Adrenal gland (tissue), 9 donors: ENCODE measurements at regions not wholly inside any gene's neighbourhood (a gene's known extent, or its start where the extent isn't known, plus 50 kb on each side); places are given as distances from the start of the nearest gene placed in this dataset.

Experiments
- DNase-seq, 7 donors: peaks; one replicate each; pipeline ENCODE4 v3.0.0-alpha.2; 2019 to 2020
- H3K27ac ChIP-seq, 5 donors: fragments of 200-600 bp; sonication (generic) in 4 of 5; 1 replicate in 3 of 5; 2 replicates in 2 of 5; pipeline versions ENCODE4 v1.5.1 to v1.8.0; 2016 to 2020; ENCODE audit warnings: mild to moderate bottlenecking in 1 of 5
- H3K27me3 ChIP-seq: fragments of 200-600 bp; 2 replicates; pipeline ENCODE4 v1.8.0; 2021
- H3K36me3 ChIP-seq, 2 donors: fragments of 200-600 bp; replicated peaks in 1 of 2; 1 replicate in 1 of 2; 2 replicates in 1 of 2; pipeline versions ENCODE4 v1.5.1 to v1.8.0; 2018 to 2022
- H3K4me1 ChIP-seq, 2 donors: fragments of 200-600 bp; replicated peaks in 1 of 2; 1 replicate in 1 of 2; 2 replicates in 1 of 2; pipeline versions ENCODE4 v1.5.1 to v1.8.0; 2018 to 2021
- H3K4me3 ChIP-seq, 4 donors: fragments of 200-600 bp; sonication (generic) in 3 of 4; one replicate each; pipeline ENCODE4 v1.5.1; 2016 to 2018
- H3K9me3 ChIP-seq, 3 donors: fragments of 200-600 bp; sonication (generic) in 1 of 3; replicated peaks in 1 of 3; 1 replicate in 2 of 3; 2 replicates in 1 of 3; pipeline versions ENCODE4 v1.5.1 to v1.8.0; 2016 to 2021
- POLR2A ChIP-seq, 2 donors: fragments of 450-650 bp; IDR thresholded peaks; one replicate each; pipeline ENCODE4 v1.6.1; 2017; ENCODE audit warnings: antibody characterized with exemption in 2 of 2, mild to moderate bottlenecking in 2 of 2, moderate library complexity in 1 of 2
- WGBS, 4 donors: extraction: QIAGEN DNeasy Blood & Tissue Kit in 2 of 4; methylation state at CpG; one replicate each; pipeline versions ENCODE4 v1.1.5 to v1.1.7; 2013 to 2017; 5-methylcytosine and 5-hydroxymethylcytosine counted together
- intact Hi-C, 2 donors: fragments of 100-400 bp; cut with DNase I; formaldehyde crosslinking; loops; one replicate each; pipeline versions ENCODE4 v1.14.1 to v1.15.0; 2022 to 2023
- TF ChIP-seq, protein P1 (sequence below), 6 experiments: fragments of 450-650 bp in 4 of 6; fragments of 200-600 bp in 2 of 6; sonication (generic) in 1 of 6; IDR thresholded peaks; 1 replicate in 5 of 6; 2 replicates in 1 of 6; pipeline versions ENCODE4 v1.5.1 to v1.8.0; 2016 to 2021; ENCODE audit warnings: antibody characterized with exemption in 6 of 6, mild to moderate bottlenecking in 2 of 6, moderate library complexity in 1 of 6
- donor health status: healthy with polysubstance abuse.
- donor health status: Bipolar disorder and iron deficiency.
- donor health status: DM: yes; HTN: yes; CAD: no.
- donor health status: DM: no; HTN: no; CAD: no.
- donor health status: DM: no; HTN: no; CAD: no.

DNA sequence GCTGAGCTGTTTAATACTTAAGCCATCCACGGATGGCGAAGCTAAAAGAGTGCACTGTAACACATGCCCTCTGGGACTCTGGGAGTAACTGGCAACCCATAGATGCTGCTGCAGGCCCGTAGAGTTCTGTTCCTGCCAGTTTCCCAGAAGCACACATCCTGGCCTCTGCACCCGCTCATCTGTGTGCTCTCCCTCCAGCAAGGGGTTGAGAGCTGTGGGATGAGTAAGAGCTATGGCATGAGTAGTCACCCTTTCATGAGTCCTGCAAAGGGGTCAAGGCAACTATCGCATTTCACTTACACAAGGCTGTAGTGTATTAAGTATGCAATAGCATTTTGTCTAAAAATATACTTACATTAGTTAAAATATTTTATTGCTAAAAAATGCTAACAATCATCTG is 1341.8 kb upstream of the NXPH2 start:
- peak in 2 of 7 donors; percentile 1 to 18 for DNase-seq
- intact Hi-C loops: no loop called here
- H3K9me3 ChIP-seq: no peaks in the 10 kb centered on the region
- H3K27ac ChIP-seq: no peak overlapping the region
- H3K4me1 ChIP-seq: no peaks in the 10 kb centered on the region
- H3K36me3 ChIP-seq: no peaks in the 10 kb centered on the region
- TF ChIP-seq POLR2A (IDR thresholded peaks at IDR 0.05): no peak
- TF ChIP-seq, protein P1, sequence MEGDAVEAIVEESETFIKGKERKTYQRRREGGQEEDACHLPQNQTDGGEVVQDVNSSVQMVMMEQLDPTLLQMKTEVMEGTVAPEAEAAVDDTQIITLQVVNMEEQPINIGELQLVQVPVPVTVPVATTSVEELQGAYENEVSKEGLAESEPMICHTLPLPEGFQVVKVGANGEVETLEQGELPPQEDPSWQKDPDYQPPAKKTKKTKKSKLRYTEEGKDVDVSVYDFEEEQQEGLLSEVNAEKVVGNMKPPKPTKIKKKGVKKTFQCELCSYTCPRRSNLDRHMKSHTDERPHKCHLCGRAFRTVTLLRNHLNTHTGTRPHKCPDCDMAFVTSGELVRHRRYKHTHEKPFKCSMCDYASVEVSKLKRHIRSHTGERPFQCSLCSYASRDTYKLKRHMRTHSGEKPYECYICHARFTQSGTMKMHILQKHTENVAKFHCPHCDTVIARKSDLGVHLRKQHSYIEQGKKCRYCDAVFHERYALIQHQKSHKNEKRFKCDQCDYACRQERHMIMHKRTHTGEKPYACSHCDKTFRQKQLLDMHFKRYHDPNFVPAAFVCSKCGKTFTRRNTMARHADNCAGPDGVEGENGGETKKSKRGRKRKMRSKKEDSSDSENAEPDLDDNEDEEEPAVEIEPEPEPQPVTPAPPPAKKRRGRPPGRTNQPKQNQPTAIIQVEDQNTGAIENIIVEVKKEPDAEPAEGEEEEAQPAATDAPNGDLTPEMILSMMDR (IDR thresholded peaks at IDR 0.05): no peak
- 67 to 70% (median 67%) methylated on average over 5 of the region's 5 CpGs for WGBS, 4 donors
- no peak overlapping the region for H3K4me3 ChIP-seq
- no peaks in the 10 kb centered on the region for H3K27me3 ChIP-seq

DNA sequence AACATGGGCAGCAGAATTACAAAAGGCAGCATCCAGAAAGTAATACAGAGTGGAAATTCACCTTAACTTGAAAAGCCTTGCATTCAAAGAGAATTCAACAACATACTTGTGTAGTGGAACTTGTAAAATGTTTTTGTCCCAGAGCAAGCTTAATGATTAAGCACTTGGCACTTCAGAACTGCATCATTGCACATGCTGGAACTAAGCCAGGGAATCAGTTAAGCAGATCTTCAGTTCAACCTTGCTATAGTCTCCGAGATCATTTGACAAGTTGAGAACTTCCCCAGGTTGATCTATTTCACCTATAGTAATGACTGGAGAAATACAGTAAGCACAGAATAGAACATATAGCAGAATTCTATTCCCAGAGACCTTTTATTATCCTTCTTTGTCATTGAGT is 1337.2 kb upstream of the NXPH2 start:
- intact Hi-C loops: no loop called here
- no peaks in the 10 kb centered on the region for H3K27me3 ChIP-seq
- H3K27ac ChIP-seq: no peak overlapping the region
- no peak overlapping the region for H3K4me3 ChIP-seq
- H3K4me1 ChIP-seq: no peaks in the 10 kb centered on the region
- TF ChIP-seq, protein P1 (IDR thresholded peaks at IDR 0.05): no peak
- TF ChIP-seq POLR2A (IDR thresholded peaks at IDR 0.05): no peak
- no peak for DNase-seq
- no peaks in the 10 kb centered on the region for H3K9me3 ChIP-seq
- no peaks in the 10 kb centered on the region for H3K36me3 ChIP-seq
- 56 to 81% (median 76%) methylated on average over 1 of the region's 1 CpG for WGBS, 4 donors

DNA sequence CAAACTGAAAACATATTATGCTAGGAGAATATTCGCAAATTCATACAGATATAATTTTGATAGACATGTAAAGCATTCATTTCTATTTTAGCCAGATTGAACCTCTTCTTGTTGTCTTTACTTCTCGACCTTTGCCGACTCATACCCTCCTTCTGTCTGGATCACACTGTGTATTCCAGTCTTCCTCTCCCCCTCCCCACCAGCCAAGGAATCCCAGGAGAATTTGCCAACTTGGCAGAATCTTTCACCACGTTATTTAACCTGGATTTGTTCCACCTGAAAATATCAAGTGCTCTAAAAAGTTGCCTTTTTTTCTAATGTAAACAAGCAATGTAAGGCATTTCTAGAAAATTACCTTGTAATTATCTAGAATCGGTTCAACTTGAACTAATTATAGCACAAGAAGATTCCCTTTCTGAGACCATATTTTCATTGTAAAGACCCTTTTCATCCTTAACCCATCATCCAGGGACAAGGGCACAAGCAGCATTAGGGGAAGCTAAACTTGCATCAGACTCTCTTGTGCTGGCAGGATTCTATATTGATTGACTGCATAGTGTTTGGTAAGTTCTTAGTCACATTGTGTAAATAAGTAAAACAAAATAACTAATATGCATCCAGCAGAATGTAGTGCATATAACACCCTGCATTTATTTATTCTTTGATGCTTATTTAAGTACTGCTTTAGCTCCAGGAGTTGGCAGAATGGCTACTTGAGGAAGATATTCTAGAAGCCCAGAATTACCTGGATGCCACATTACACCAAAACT is 1328.7 kb upstream of the NXPH2 start:
- Histone ChIP-seq H3K27ac (no peak overlapping the region), H3K4me1 (no peaks in the 10 kb centered on the region), H3K27me3 (no peaks in the 10 kb centered on the region), H3K36me3 (no peaks in the 10 kb centered on the region), H3K4me3 (no peak overlapping the region), H3K9me3 (no peaks in the 10 kb centered on the region)
- 67 to 72% (median 71%) methylated on average over 5 of the region's 5 CpGs for WGBS, 4 donors
- TF ChIP-seq POLR2A (IDR thresholded peaks at IDR 0.05): no peak
- TF ChIP-seq, protein P1 (IDR thresholded peaks at IDR 0.05): no peak
- intact Hi-C loops: no loop called here
- no peak for DNase-seq

DNA sequence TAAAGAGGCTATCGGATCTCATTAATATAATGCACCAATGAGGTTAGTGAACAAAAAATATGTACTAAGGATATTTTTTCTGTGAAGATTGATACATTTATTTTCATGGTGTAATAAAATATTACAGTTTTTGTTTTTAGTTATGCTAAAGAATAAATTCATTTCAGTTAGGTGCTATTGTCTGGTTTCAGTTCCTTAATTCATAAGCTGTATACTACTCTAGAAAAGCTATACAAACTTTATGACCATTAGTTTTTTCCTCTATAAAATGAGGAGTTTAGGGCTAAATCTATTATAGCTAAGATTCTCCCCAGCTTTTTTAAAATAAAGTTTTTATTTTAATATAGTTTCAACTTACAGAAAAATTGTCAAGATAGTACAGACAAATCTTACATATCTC is 1311.7 kb upstream of the NXPH2 start:
- no peak overlapping the region for H3K4me3 ChIP-seq
- 90 to 100% (median 94%) methylated on average over 1 of the region's 1 CpG for WGBS, 4 donors
- no peak overlapping the region for H3K27ac ChIP-seq
- DNase-seq: no peak
- TF ChIP-seq, protein P1 (IDR thresholded peaks at IDR 0.05): no peak
- TF ChIP-seq POLR2A (IDR thresholded peaks at IDR 0.05): no peak
- no peaks in the 10 kb centered on the region for H3K4me1 ChIP-seq
- H3K27me3 ChIP-seq: no peaks in the 10 kb centered on the region
- intact Hi-C loops: no loop called here
- H3K9me3 ChIP-seq: no peaks in the 10 kb centered on the region
- no peaks in the 10 kb centered on the region for H3K36me3 ChIP-seq
